H9 (cell line): ENCODE measurements at regions not wholly inside any gene's neighbourhood (a gene's known extent, or its start where the extent isn't known, plus 50 kb on each side); places are given as distances from the start of the nearest gene placed in this dataset.

Experiments
- DNase-seq: peaks from one replicate; pipeline ENCODE4 v3.0.0-alpha.2; 2017
- H2AFZ ChIP-seq: one replicate; pipeline ENCODE4 v1.6.1; 2013; ENCODE audit warnings: mild to moderate bottlenecking, low read length, control low read depth, moderate library complexity
- H2AK5ac ChIP-seq: 2 replicates; pipeline ENCODE4 v1.6.1; 2013; ENCODE audit warnings: low read length, control low read depth, mixed read lengths; ENCODE audit not compliant: insufficient read length
- H2BK120ac ChIP-seq: one replicate; pipeline ENCODE4 v1.6.1; 2013; ENCODE audit warnings: low read depth, mild to moderate bottlenecking, low read length, control low read depth, inconsistent platforms; ENCODE audit not compliant: poor library complexity, severe bottlenecking
- H2BK12ac ChIP-seq: 2 replicates; pipeline ENCODE4 v1.6.1; 2013; ENCODE audit warnings: low read length, control low read depth, mixed read lengths, low read depth; ENCODE audit not compliant: insufficient read length
- H2BK15ac ChIP-seq: 2 replicates; pipeline ENCODE4 v1.6.1; 2013; ENCODE audit warnings: low read depth, low read length, control low read depth
- H2BK20ac ChIP-seq: one replicate; pipeline ENCODE4 v1.6.1; 2013; ENCODE audit warnings: low read depth, mild to moderate bottlenecking, low read length, control low read depth, inconsistent platforms; ENCODE audit not compliant: poor library complexity, severe bottlenecking
- H2BK5ac ChIP-seq: 2 replicates; pipeline ENCODE4 v1.6.1; 2013; ENCODE audit warnings: low read length, control low read depth, mixed read lengths; ENCODE audit not compliant: insufficient read length
- H3K14ac ChIP-seq: 2 replicates; pipeline ENCODE4 v1.6.1; 2013; ENCODE audit warnings: low read length, control low read depth; ENCODE audit not compliant: insufficient read depth
- H3K18ac ChIP-seq: 2 replicates; pipeline ENCODE4 v1.6.1; 2013; ENCODE audit warnings: low read depth, mild to moderate bottlenecking, mixed read lengths, low read length, control low read depth; ENCODE audit not compliant: insufficient read length
- H3K23ac ChIP-seq: 2 replicates; pipeline ENCODE4 v1.6.1; 2013; ENCODE audit warnings: low read length, control low read depth, mixed read lengths, low read depth; ENCODE audit not compliant: insufficient read length
- H3K23me2 ChIP-seq: 2 replicates; pipeline ENCODE4 v1.6.1; 2013; ENCODE audit warnings: low read depth, mild to moderate bottlenecking, mixed read lengths, low read length, control low read depth; ENCODE audit not compliant: insufficient read length, poor library complexity, severe bottlenecking
- H3K27ac ChIP-seq: 2 replicates; pipeline ENCODE4 v1.5.1; 2013; ENCODE audit warnings: low read length, control low read depth, mixed read lengths, low read depth; ENCODE audit not compliant: insufficient read length
- H3K27me3 ChIP-seq: 2 replicates; pipeline ENCODE4 v1.6.1; 2013; ENCODE audit warnings: low read length, control low read depth, inconsistent platforms; ENCODE audit not compliant: insufficient read depth
- H3K4ac ChIP-seq: 2 replicates; pipeline ENCODE4 v1.6.1; 2013; ENCODE audit warnings: low read depth, mild to moderate bottlenecking, control low read depth, inconsistent platforms, low read length, moderate library complexity
- H3K4me1 ChIP-seq: 2 replicates; pipeline ENCODE4 v1.6.1; 2013; ENCODE audit warnings: low read length, control low read depth, inconsistent platforms; ENCODE audit not compliant: insufficient read depth
- H3K4me2 ChIP-seq: 2 replicates; pipeline ENCODE4 v1.6.1; 2013; ENCODE audit warnings: low read length, control low read depth, mixed read lengths; ENCODE audit not compliant: insufficient read length, insufficient read depth
- H3K56ac ChIP-seq: 2 replicates; pipeline ENCODE4 v1.6.1; 2013; ENCODE audit warnings: low read depth, mild to moderate bottlenecking, mixed read lengths, low read length, control low read depth; ENCODE audit not compliant: insufficient read length
- H3K79me1 ChIP-seq: 2 replicates; pipeline ENCODE4 v1.6.1; 2013; ENCODE audit warnings: low read depth, mild to moderate bottlenecking, moderate library complexity, low read length, control low read depth, inconsistent platforms; ENCODE audit not compliant: insufficient read depth, poor library complexity, severe bottlenecking
- H3K79me2 ChIP-seq: 2 replicates; pipeline ENCODE4 v1.6.1; 2013; ENCODE audit warnings: low read length, control low read depth, inconsistent platforms; ENCODE audit not compliant: insufficient read depth
- H3K9ac ChIP-seq: 2 replicates; pipeline ENCODE4 v1.6.1; 2013; ENCODE audit warnings: low read length, control low read depth, mixed read lengths; ENCODE audit not compliant: insufficient read length; ENCODE audit errors: extremely low read depth
- H3K9me3 ChIP-seq: one replicate; pipeline ENCODE4 v1.6.1; 2013; ENCODE audit warnings: low read depth, low read length, inconsistent platforms; ENCODE audit not compliant: control insufficient read depth
- H3T11ph ChIP-seq: one replicate; pipeline ENCODE4 v1.6.1; 2013; ENCODE audit warnings: mild to moderate bottlenecking, low read length, control low read depth, inconsistent platforms
- H4K20me1 ChIP-seq: one replicate; pipeline ENCODE4 v1.6.1; 2013; ENCODE audit not compliant: control insufficient read depth, insufficient read length, insufficient read depth
- H4K5ac ChIP-seq: 2 replicates; pipeline ENCODE4 v1.6.1; 2013; ENCODE audit warnings: low read depth, mild to moderate bottlenecking, mixed read lengths, low read length, control low read depth; ENCODE audit not compliant: insufficient read length
- H4K8ac ChIP-seq: replicated peaks from 2 replicates; pipeline ENCODE4 v1.6.1; 2013; ENCODE audit warnings: low read length, control low read depth, mixed read lengths, low read depth; ENCODE audit not compliant: insufficient read length
- H4K91ac ChIP-seq: 2 replicates; pipeline ENCODE4 v1.6.1; 2013; ENCODE audit warnings: low read depth, mild to moderate bottlenecking, moderate library complexity, mixed read lengths, low read length, control low read depth; ENCODE audit not compliant: insufficient read length
- H3K27ac Mint-ChIP-seq, 3 experiments: 2 replicates in 2 of 3; 3 replicates in 1 of 3; pipeline ENCODE4 v1.8.0; 2020 to 2021; ENCODE audit warnings: mixed read lengths in 3 of 3, mild to moderate bottlenecking in 1 of 3, moderate library complexity in 1 of 3
- H3K27me3 Mint-ChIP-seq: 2 replicates; pipeline ENCODE4 v1.8.0; 2021; ENCODE audit warnings: low read depth, mild to moderate bottlenecking, moderate library complexity, mixed read lengths
- H3K36me3 Mint-ChIP-seq, 3 experiments: 2 replicates in 2 of 3; 3 replicates in 1 of 3; pipeline ENCODE4 v1.8.0; 2020 to 2021; ENCODE audit warnings: low read depth in 3 of 3, mixed read lengths in 3 of 3; ENCODE audit not compliant: insufficient read depth in 1 of 3
- H3K4me1 Mint-ChIP-seq, 2 experiments: 2 replicates each; pipeline ENCODE4 v1.8.0; 2020; ENCODE audit warnings: mixed read lengths in 2 of 2
- H3K4me3 Mint-ChIP-seq, 2 experiments: 2 replicates in 1 of 2; 3 replicates in 1 of 2; pipeline ENCODE4 v1.8.0; 2020 to 2021; ENCODE audit warnings: mild to moderate bottlenecking in 2 of 2, mixed read lengths in 2 of 2, moderate library complexity in 1 of 2
- H3K9me3 Mint-ChIP-seq, 2 experiments: 2 replicates in 1 of 2; 3 replicates in 1 of 2; pipeline ENCODE4 v1.8.0; 2020; ENCODE audit warnings: mild to moderate bottlenecking in 2 of 2, mixed read lengths in 2 of 2, moderate library complexity in 1 of 2
- WGBS: extraction: QIAGEN DNeasy Blood & Tissue Kit; methylation state at CpG from one replicate; pipeline ENCODE4 v1.1.7; 2013; ENCODE audit warnings: missing lambda C conversion rate, low lambda C conversion rate, mixed read lengths; ENCODE audit not compliant: insufficient read length; ENCODE audit errors: extremely low coverage; 5-methylcytosine and 5-hydroxymethylcytosine counted together
- TF ChIP-seq, protein P1 (sequence below): fragments of 200-600 bp; sonication (generic); conservative IDR thresholded peaks from 3 replicates; pipeline ENCODE4 v1.8.0; 2021; ENCODE audit warnings: antibody characterized with exemption, mild to moderate bottlenecking

DNA sequence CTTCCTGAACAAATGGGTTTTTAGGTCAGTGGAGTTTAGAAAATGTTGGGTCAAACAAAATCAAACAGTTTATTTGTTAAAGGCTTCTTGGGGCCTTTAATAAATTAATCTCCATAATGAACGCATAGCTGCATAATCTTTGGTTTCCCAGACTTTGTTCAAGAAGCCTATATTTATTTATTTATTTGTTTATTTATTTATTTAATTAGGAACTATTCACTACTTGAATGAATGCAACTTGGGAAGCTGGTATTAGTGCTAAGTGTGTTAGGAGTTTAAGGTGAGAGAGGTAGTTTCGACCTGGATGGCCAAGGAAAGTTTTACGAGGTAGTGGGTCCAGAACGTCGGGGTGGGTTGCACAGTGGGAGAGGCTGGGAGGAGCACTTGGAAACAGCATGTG is 281.9 kb upstream of the C2CD4B start:
- H3K79me1 ChIP-seq, result no peaks in the 10 kb centered on the region
- H4K8ac ChIP-seq, result no peak overlapping the region
- no peak overlapping the region for H2BK20ac ChIP-seq
- H3K4me1 Mint-ChIP-seq, result peaks cover 32 to 34% of the 10 kb centered on the region in 2 experiments
- no peak overlapping the region for H2BK12ac ChIP-seq
- H3K4ac ChIP-seq, result no peak overlapping the region
- H3K56ac ChIP-seq, result no peak overlapping the region
- H3K27me3 Mint-ChIP-seq, result peaks cover 5% of the 10 kb centered on the region
- H3K4me2 ChIP-seq, result no peak overlapping the region
- H2BK120ac ChIP-seq, result no peak overlapping the region
- no peak overlapping the region for H2BK15ac ChIP-seq
- H3K9me3 Mint-ChIP-seq, result no peaks in the 10 kb centered on the region
- no peaks in the 10 kb centered on the region for H3K23me2 ChIP-seq
- no peak overlapping the region for H2BK5ac ChIP-seq
- H2AFZ ChIP-seq, result no peak overlapping the region
- H3K14ac ChIP-seq, result no peak overlapping the region
- no peak for DNase-seq
- H3K27ac Mint-ChIP-seq, result no peak overlapping the region; a peak in 1 of 7 replicates
- no peak overlapping the region for H3K18ac ChIP-seq
- H2AK5ac ChIP-seq, result no peak overlapping the region
- H3K27me3 ChIP-seq, result no peaks in the 10 kb centered on the region
- H3K9ac ChIP-seq, result no peak overlapping the region
- TF ChIP-seq, protein P1, sequence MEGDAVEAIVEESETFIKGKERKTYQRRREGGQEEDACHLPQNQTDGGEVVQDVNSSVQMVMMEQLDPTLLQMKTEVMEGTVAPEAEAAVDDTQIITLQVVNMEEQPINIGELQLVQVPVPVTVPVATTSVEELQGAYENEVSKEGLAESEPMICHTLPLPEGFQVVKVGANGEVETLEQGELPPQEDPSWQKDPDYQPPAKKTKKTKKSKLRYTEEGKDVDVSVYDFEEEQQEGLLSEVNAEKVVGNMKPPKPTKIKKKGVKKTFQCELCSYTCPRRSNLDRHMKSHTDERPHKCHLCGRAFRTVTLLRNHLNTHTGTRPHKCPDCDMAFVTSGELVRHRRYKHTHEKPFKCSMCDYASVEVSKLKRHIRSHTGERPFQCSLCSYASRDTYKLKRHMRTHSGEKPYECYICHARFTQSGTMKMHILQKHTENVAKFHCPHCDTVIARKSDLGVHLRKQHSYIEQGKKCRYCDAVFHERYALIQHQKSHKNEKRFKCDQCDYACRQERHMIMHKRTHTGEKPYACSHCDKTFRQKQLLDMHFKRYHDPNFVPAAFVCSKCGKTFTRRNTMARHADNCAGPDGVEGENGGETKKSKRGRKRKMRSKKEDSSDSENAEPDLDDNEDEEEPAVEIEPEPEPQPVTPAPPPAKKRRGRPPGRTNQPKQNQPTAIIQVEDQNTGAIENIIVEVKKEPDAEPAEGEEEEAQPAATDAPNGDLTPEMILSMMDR, result no peak
- no peak overlapping the region for H3K23ac ChIP-seq
- no peak overlapping the region for H3T11ph ChIP-seq
- no peaks in the 10 kb centered on the region for H4K20me1 ChIP-seq
- H3K9me3 ChIP-seq, result no peaks in the 10 kb centered on the region
- H3K4me3 Mint-ChIP-seq, result no peak overlapping the region
- H4K5ac ChIP-seq, result no peak overlapping the region
- H3K27ac ChIP-seq, result no peak overlapping the region
- no peaks in the 10 kb centered on the region for H3K79me2 ChIP-seq
- peaks cover 5% of the 10 kb centered on the region for H3K4me1 ChIP-seq
- no peak overlapping the region for H4K91ac ChIP-seq
- no CpG with 5 or more reads among the region's 5 CpGs for WGBS
- H3K36me3 Mint-ChIP-seq, result no peaks in the 10 kb centered on the region
